Peyer's patch (tissue), 4 donors: ENCODE measurements at regions not wholly inside any gene's neighbourhood (a gene's known extent, or its start where the extent isn't known, plus 50 kb on each side); places are given as distances from the start of the nearest gene placed in this dataset.

Experiments
- DNase-seq, 3 donors: peaks; one replicate each; pipeline ENCODE4 v3.0.0-alpha.2; 2017 to 2019
- H3K27ac ChIP-seq, 4 donors: fragments of 200-600 bp; sonication (generic); one replicate each; pipeline ENCODE4 v1.5.1; 2016 to 2019
- H3K27me3 ChIP-seq, 2 donors: fragments of 200-600 bp; sonication (generic); one replicate each; pipeline ENCODE4 v1.5.1; 2019
- H3K36me3 ChIP-seq, 3 donors: fragments of 200-600 bp; sonication (generic); one replicate each; pipeline ENCODE4 v1.5.1; 2016 to 2019
- H3K4me1 ChIP-seq, 4 donors: fragments of 200-600 bp; sonication (generic); one replicate each; pipeline ENCODE4 v1.5.1; 2016 to 2019
- H3K4me3 ChIP-seq, 4 donors: fragments of 200-600 bp; sonication (generic); 1 replicate in 3 of 4; 2 replicates in 1 of 4; pipeline ENCODE4 v1.5.1; 2016 to 2019; ENCODE audit warnings: mild to moderate bottlenecking in 1 of 4
- H3K9me3 ChIP-seq, 4 donors: fragments of 200-600 bp; sonication (generic); one replicate each; pipeline ENCODE4 v1.5.1; 2016 to 2019; ENCODE audit warnings: mild to moderate bottlenecking in 1 of 4
- CTCF ChIP-seq, 6 experiments: fragments of 450-650 bp in 4 of 6; fragments of 200-600 bp in 2 of 6; sonication (generic) in 1 of 6; IDR thresholded peaks; one replicate each; pipeline ENCODE4 v1.5.1; 2017 to 2019; ENCODE audit warnings: antibody characterized with exemption in 6 of 6, mild to moderate bottlenecking in 3 of 6, moderate library complexity in 1 of 6
- POLR2A ChIP-seq, 2 donors: fragments of 450-650 bp; IDR thresholded peaks; one replicate each; pipeline ENCODE4 v1.5.1; 2017; ENCODE audit warnings: antibody characterized with exemption in 2 of 2, mild to moderate bottlenecking in 2 of 2, moderate library complexity in 2 of 2

- Histone ChIP-seq H3K36me3 (no peaks in the 10 kb centered on the region), H3K27ac (no peak overlapping the region), H3K9me3 (no peaks in the 10 kb centered on the region), H3K4me3 (no peak overlapping the region), H3K27me3 (no peaks in the 10 kb centered on the region), H3K4me1 (no peaks in the 10 kb centered on the region)
- DNase-seq, result no peak
- no peak for TF ChIP-seq CTCF (IDR thresholded peaks at IDR 0.05)
These were observed 115.4 kb downstream of the TMEM200C start for GRCh38 chr18:5779922-5780321.

- TF ChIP-seq CTCF (IDR thresholded peaks at IDR 0.05) (no peak), POLR2A (IDR thresholded peaks at IDR 0.05) (no peak)
- DNase-seq, result no peak
- H3K36me3 ChIP-seq, result no peaks in the 10 kb centered on the region
- no peaks in the 10 kb centered on the region for H3K9me3 ChIP-seq
- H3K27ac ChIP-seq, result no peak overlapping the region
- no peaks in the 10 kb centered on the region for H3K4me1 ChIP-seq
- H3K4me3 ChIP-seq, result no peak overlapping the region
- no peaks in the 10 kb centered on the region for H3K27me3 ChIP-seq
These were observed 122.8 kb downstream of the TMEM200C start for GRCh38 chr18:5772306-5773105.

- Histone ChIP-seq H3K27ac (no peak overlapping the region), H3K4me3 (no peak overlapping the region), H3K4me1 (no peaks in the 10 kb centered on the region), H3K27me3 (no peaks in the 10 kb centered on the region), H3K36me3 (no peaks in the 10 kb centered on the region), H3K9me3 (no peaks in the 10 kb centered on the region)
- TF ChIP-seq CTCF (IDR thresholded peaks at IDR 0.05) (no peak), POLR2A (IDR thresholded peaks at IDR 0.05) (no peak)
- no peak for DNase-seq
These were observed 124.0 kb downstream of the TMEM200C start for GRCh38 chr18:5771343-5771742.

- Histone ChIP-seq H3K4me1 (no peaks in the 10 kb centered on the region), H3K4me3 (no peak overlapping the region)
- TF ChIP-seq POLR2A (IDR thresholded peaks at IDR 0.05) (no peak), CTCF (IDR thresholded peaks at IDR 0.05) (no peak)
These were observed 125.1 kb downstream of the TMEM200C start for GRCh38 chr18:5770176-5770575.

GRCh38 chr18:5768454-5768853 lies 126.9 kb downstream of the TMEM200C start:
- Histone ChIP-seq H3K4me1 (no peaks in the 10 kb centered on the region), H3K27ac (no peak overlapping the region), H3K9me3 (no peaks in the 10 kb centered on the region), H3K36me3 (no peaks in the 10 kb centered on the region), H3K4me3 (no peak overlapping the region), H3K27me3 (no peaks in the 10 kb centered on the region)
- TF ChIP-seq POLR2A (IDR thresholded peaks at IDR 0.05), result no peak
- no peak for TF ChIP-seq CTCF (IDR thresholded peaks at IDR 0.05)
- no peak for DNase-seq

More at GRCh38 chr18:5770176-5770575, 125.1 kb downstream of the TMEM200C start:
- no peaks in the 10 kb centered on the region for H3K36me3 ChIP-seq
- no peak for DNase-seq
- H3K27me3 ChIP-seq, result no peaks in the 10 kb centered on the region
- no peak overlapping the region for H3K27ac ChIP-seq
- no peaks in the 10 kb centered on the region for H3K9me3 ChIP-seq
